HCT116 (cell line): ENCODE measurements at regions not wholly inside any gene's neighbourhood (a gene's known extent, or its start where the extent isn't known, plus 50 kb on each side); places are given as distances from the start of the nearest gene placed in this dataset.

Source experiments
- ATAC-seq: fragments of 200-7000 bp; cut with Tn5 transposase; 2 replicates; pipeline ENCODE4 v1.9.1; 2020; ENCODE audit warnings: mild to moderate bottlenecking, moderate library complexity
- BruUV-seq: library from RNA; stranded (reverse); fragments of 400-500 nt; replicated peaks from 2 replicates; lab custom pipeline; 2021; lab: Mats Ljungman, UMichigan
- CTCF ChIA-PET: fragments of 300-600 bp; sonication (Branson Sonifier 250); formaldehyde crosslinking; loops from one replicate; lab custom pipeline; 2021; ENCODE audit warnings: antibody characterized with exemption; lab: Charles Lee
- POLR2A ChIA-PET: fragments of 300-600, 350-600 bp; sonication (Branson Sonifier 250); formaldehyde crosslinking; loops from one replicate; lab custom pipeline; 2021; ENCODE audit warnings: antibody characterized with exemption; lab: Charles Lee
- RAD21 ChIA-PET, 2 experiments: fragments of 300-600 bp; sonication (Branson Sonifier 250); formaldehyde crosslinking; loops; one replicate each; lab custom pipeline; 2023; ENCODE audit warnings: low total read pairs in 2 of 2; ENCODE audit not compliant: uncharacterized antibody in 2 of 2, unreplicated experiment in 2 of 2, low non-redundant PET in 1 of 2; lab: Charles Lee
- DNase-seq: peaks from one replicate; pipeline ENCODE4 v3.0.0-alpha.2; 2010; ENCODE audit warnings: low read depth, low spot score
- H2AFZ ChIP-seq: fragments of 200-600 bp; shearing (Covaris generic), sonication (generic); 2 replicates; pipeline ENCODE4 v1.6.1; 2017; ENCODE audit warnings: low read depth, mixed run types, mixed read lengths, antibody characterized with exemption, low read length; ENCODE audit not compliant: poor library complexity, severe bottlenecking
- H3K27ac ChIP-seq: 2 replicates; pipeline ENCODE4 v1.5.1; 2012; ENCODE audit warnings: low read depth, low read length
- H3K27me3 ChIP-seq: fragments of 200-600 bp; sonication (generic); 2 replicates; pipeline ENCODE4 v1.6.1; 2016; ENCODE audit warnings: mixed run types, low read length, mixed read lengths; ENCODE audit not compliant: insufficient read depth
- H3K36me3 ChIP-seq, 2 experiments: fragments of 200-500 bp in 1 of 2; fragments of 200-600 bp in 1 of 2; sonication (Bioruptor generic) in 1 of 2; sonication (generic) in 1 of 2; 2 replicates each; pipeline versions ENCODE4 v1.5.1 to v1.6.1; 2014 to 2016; ENCODE audit warnings: low read length in 2 of 2, inconsistent platforms in 1 of 2, mixed read lengths in 1 of 2, mixed run types in 1 of 2; ENCODE audit not compliant: insufficient read depth in 2 of 2, control insufficient read depth in 1 of 2
- H3K4me1 ChIP-seq, 2 experiments: fragments of 200-600 bp in 1 of 2; sonication (generic) in 1 of 2; 2 replicates each; pipeline versions ENCODE4 v1.5.1 to v1.6.1; 2012 to 2017; ENCODE audit warnings: low read length in 2 of 2, inconsistent platforms in 1 of 2, mild to moderate bottlenecking in 1 of 2, mixed read lengths in 1 of 2, mixed run types in 1 of 2, moderate library complexity in 1 of 2; ENCODE audit not compliant: insufficient read depth in 2 of 2, control insufficient read depth in 1 of 2
- H3K4me2 ChIP-seq: fragments of 200-600 bp; sonication (generic); 2 replicates; pipeline ENCODE4 v1.6.1; 2017; ENCODE audit warnings: mixed run types, low read length, mixed read lengths
- H3K4me3 ChIP-seq, 2 experiments: fragments of 200-600 bp in 1 of 2; sonication (generic) in 1 of 2; replicated peaks in 1 of 2; 2 replicates each; pipeline ENCODE4 v1.5.1; 2011 to 2016; ENCODE audit warnings: low read length in 2 of 2, control low read depth in 1 of 2, low read depth in 1 of 2, mild to moderate bottlenecking in 1 of 2, mixed read lengths in 1 of 2, mixed run types in 1 of 2
- H3K79me2 ChIP-seq: fragments of 200-600 bp; sonication (generic); 2 replicates; pipeline ENCODE4 v1.6.1; 2017; ENCODE audit warnings: mild to moderate bottlenecking, mixed run types, low read length, moderate library complexity, mixed read lengths; ENCODE audit not compliant: insufficient read depth
- H3K9ac ChIP-seq: fragments of 200-600 bp; sonication (generic); 2 replicates; pipeline ENCODE4 v1.6.1; 2016; ENCODE audit warnings: low read length, mixed read lengths
- H3K9me2 ChIP-seq: fragments of 200-600 bp; sonication (generic), shearing (Covaris generic); 2 replicates; pipeline ENCODE4 v1.6.1; 2017; ENCODE audit warnings: mixed run types, mild to moderate bottlenecking, moderate library complexity; ENCODE audit not compliant: insufficient read depth
- H3K9me3 ChIP-seq, 2 experiments: fragments of 200-500 bp in 1 of 2; fragments of 200-600 bp in 1 of 2; sonication (Bioruptor generic) in 1 of 2; sonication (generic) in 1 of 2; 2 replicates each; pipeline ENCODE4 v1.6.1; 2014 to 2017; ENCODE audit warnings: low read length in 2 of 2, mixed read lengths in 2 of 2, inconsistent platforms in 1 of 2, low read depth in 1 of 2, mild to moderate bottlenecking in 1 of 2, mixed run types in 1 of 2, moderate library complexity in 1 of 2; ENCODE audit not compliant: control insufficient read depth in 1 of 2, insufficient read depth in 1 of 2
- H4K20me1 ChIP-seq: fragments of 200-600 bp; sonication (generic), shearing (Covaris generic); 2 replicates; pipeline ENCODE4 v1.6.1; 2017; ENCODE audit warnings: mixed run types, mild to moderate bottlenecking, moderate library complexity; ENCODE audit not compliant: insufficient read depth
- CEBPB ChIP-seq: IDR thresholded peaks from 2 replicates; pipeline ENCODE4 v1.6.1; 2012; ENCODE audit warnings: low read depth
- EGR1 ChIP-seq: IDR thresholded peaks from 2 replicates; pipeline ENCODE4 v1.6.1; 2012; ENCODE audit warnings: low read depth
- ELF1 ChIP-seq: IDR thresholded peaks from 2 replicates; pipeline ENCODE4 v1.6.1; 2012; ENCODE audit warnings: low read depth, borderline replicate concordance
- EZH2 ChIP-seq: fragments of 200-600 bp; sonication (generic); IDR thresholded peaks from 2 replicates; pipeline ENCODE4 v1.6.1; 2017; ENCODE audit warnings: antibody characterized with exemption, mixed run types
- EZH2phosphoT487 ChIP-seq: fragments of 200-600 bp; IDR thresholded peaks from 2 replicates; pipeline ENCODE4 v1.6.1; 2018; ENCODE audit warnings: antibody characterized with exemption, borderline replicate concordance
- FOSL1 ChIP-seq: IDR thresholded peaks from 2 replicates; pipeline ENCODE4 v1.6.1; 2012; ENCODE audit warnings: low read depth
- JUND ChIP-seq: IDR thresholded peaks from 2 replicates; pipeline ENCODE4 v1.6.1; 2012
- POLR2AphosphoS5 ChIP-seq: IDR thresholded peaks from 2 replicates; pipeline ENCODE4 v1.6.1; 2011; ENCODE audit warnings: mild to moderate bottlenecking, low read depth, low read length, moderate library complexity
- SIN3A ChIP-seq: IDR thresholded peaks from 2 replicates; pipeline ENCODE4 v1.6.1; 2012; ENCODE audit warnings: low read depth
- SP1 ChIP-seq: IDR thresholded peaks from 2 replicates; pipeline ENCODE4 v1.6.1; 2012; ENCODE audit warnings: low read depth
- SRF ChIP-seq: IDR thresholded peaks from 2 replicates; pipeline ENCODE4 v1.6.1; 2012; ENCODE audit warnings: low read depth
- TCF7L2 ChIP-seq: IDR thresholded peaks from 2 replicates; pipeline ENCODE4 v1.7.0; 2011; ENCODE audit warnings: borderline replicate concordance, inconsistent platforms; ENCODE audit not compliant: insufficient read depth, insufficient read length; ENCODE audit errors: extremely low read depth
- YY1 ChIP-seq: IDR thresholded peaks from 2 replicates; pipeline ENCODE4 v1.6.1; 2011; ENCODE audit warnings: low read length, low read depth, moderate library complexity, mild to moderate bottlenecking; ENCODE audit not compliant: insufficient replicate concordance; ENCODE audit errors: extremely low read depth
- ZNF274 ChIP-seq: fragments of 200-500 bp; sonication (Bioruptor generic); IDR thresholded peaks from 2 replicates; pipeline ENCODE4 v1.6.1; 2014; ENCODE audit warnings: mild to moderate bottlenecking, low read depth, low read length, inconsistent platforms
- intact Hi-C: fragments of 100-400 bp; cut with micrococcal nuclease; formaldehyde crosslinking; loops from 2 replicates; pipeline ENCODE4 v1.10.0; 2022
- TF ChIP-seq, protein P1 (sequence below): IDR thresholded peaks from 2 replicates; pipeline ENCODE4 v1.6.1; 2012
- TF ChIP-seq, protein P2 (sequence below): IDR thresholded peaks from 2 replicates; pipeline ENCODE4 v1.6.1; 2012

DNA sequence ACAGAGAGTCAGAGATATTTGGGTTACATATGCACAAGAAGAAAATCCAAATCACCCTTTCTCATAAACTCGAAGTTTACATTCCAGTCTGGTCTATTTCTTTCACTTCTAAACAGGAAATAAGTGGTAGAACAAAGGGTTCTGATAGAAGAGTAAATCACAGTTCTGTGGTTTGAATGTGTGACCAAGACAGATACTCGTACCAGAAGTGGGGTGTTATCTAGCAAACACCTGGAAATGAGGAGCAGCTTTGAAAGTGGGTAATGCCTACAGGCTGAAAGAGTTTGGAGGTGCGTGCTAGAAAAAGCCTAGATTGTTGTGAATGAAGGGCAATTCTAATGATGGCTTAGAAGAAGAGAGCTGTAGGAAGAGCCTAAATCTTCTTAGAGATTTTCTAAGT lies 74.7 kb downstream of the FH start:
- intact Hi-C loops: no loop called here
- ChIA-PET POLR2A (no interaction called here), RAD21 (no interaction called here)
- Histone ChIP-seq H3K9ac (no peak overlapping the region), H3K27ac (no peak overlapping the region), H3K4me3 (no peak overlapping the region), H3K36me3 (no peaks in the 10 kb centered on the region), H3K9me3 (no peaks in the 10 kb centered on the region)
- BruUV-seq: no TSS peak
- no peak for ATAC-seq
- TF ChIP-seq POLR2AphosphoS5 (no peak), EZH2 (no peak), CEBPB (no peak), ZNF274 (no peak), FOSL1 (no peak), ELF1 (no peak), EGR1 (no peak), YY1 (no peak), EZH2phosphoT487 (no peak)
- TF ChIP-seq, protein P1, sequence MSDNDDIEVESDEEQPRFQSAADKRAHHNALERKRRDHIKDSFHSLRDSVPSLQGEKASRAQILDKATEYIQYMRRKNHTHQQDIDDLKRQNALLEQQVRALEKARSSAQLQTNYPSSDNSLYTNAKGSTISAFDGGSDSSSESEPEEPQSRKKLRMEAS: no peak
- TF ChIP-seq, all 23 proteins: peak for 0
- Histone ChIP-seq H2AFZ (no peak overlapping the region), H3K9me2 (no peaks in the 10 kb centered on the region), H3K27me3 (no peaks in the 10 kb centered on the region), H3K4me1 (no peaks in the 10 kb centered on the region), H3K4me2 (no peak overlapping the region), H4K20me1 (no peaks in the 10 kb centered on the region), H3K79me2 (no peaks in the 10 kb centered on the region)
- CTCF ChIA-PET: no interaction called here
- DNase-seq: no peak

DNA sequence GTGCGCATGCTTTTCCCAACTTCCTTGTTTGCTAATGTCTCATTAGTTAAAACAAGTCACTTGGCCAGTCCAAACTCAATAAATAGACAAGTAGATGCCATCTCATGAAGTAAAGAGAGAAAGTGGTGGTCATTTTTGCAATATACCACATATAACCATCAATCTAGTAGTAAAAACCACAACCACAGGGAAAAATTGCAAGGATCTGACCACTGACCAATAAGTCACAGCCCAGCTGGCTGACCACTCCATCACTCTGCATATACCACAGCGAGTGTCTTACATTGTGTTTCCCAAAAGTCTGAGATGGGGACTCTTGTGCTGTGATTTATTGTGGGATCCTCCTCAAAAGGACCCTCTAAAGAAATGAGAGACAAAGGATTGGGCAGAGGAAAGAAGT lies 76.0 kb downstream of the FH start:
- no peaks in the 10 kb centered on the region for H4K20me1 ChIP-seq
- no peak overlapping the region for H3K9ac ChIP-seq
- no peak overlapping the region for H3K4me2 ChIP-seq
- no peaks in the 10 kb centered on the region for H3K4me1 ChIP-seq
- H3K79me2 ChIP-seq: no peaks in the 10 kb centered on the region
- intact Hi-C loops: no loop called here
- POLR2A ChIA-PET: no interaction called here
- H2AFZ ChIP-seq: no peak overlapping the region
- no TSS peak for BruUV-seq
- CTCF ChIA-PET: no interaction called here
- H3K27ac ChIP-seq: no peak overlapping the region
- no peaks in the 10 kb centered on the region for H3K27me3 ChIP-seq
- no peak overlapping the region for H3K4me3 ChIP-seq
- no peaks in the 10 kb centered on the region for H3K9me2 ChIP-seq
- H3K9me3 ChIP-seq: no peaks in the 10 kb centered on the region
- DNase-seq (no peak), ATAC-seq (no peak)
- H3K36me3 ChIP-seq: no peaks in the 10 kb centered on the region
- RAD21 ChIA-PET: no interaction called here
- TF ChIP-seq FOSL1: no peak
- TF ChIP-seq JUND: no peak
- no peak for TF ChIP-seq EZH2
- TF ChIP-seq SIN3A: no peak
- TF ChIP-seq CEBPB: no peak
- TF ChIP-seq SRF: no peak
- no peak for TF ChIP-seq SP1
- TF ChIP-seq TCF7L2: no peak
- TF ChIP-seq, protein P2, sequence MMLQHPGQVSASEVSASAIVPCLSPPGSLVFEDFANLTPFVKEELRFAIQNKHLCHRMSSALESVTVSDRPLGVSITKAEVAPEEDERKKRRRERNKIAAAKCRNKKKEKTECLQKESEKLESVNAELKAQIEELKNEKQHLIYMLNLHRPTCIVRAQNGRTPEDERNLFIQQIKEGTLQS: no peak
- TF ChIP-seq, protein P1: no peak
